HepG2 (cell line): ENCODE measurements at regions not wholly inside any gene's neighbourhood (a gene's known extent, or its start where the extent isn't known, plus 50 kb on each side); places are given as distances from the start of the nearest gene placed in this dataset.

ENCODE experiments used
- DNMT3B ChIP-seq: conservative IDR thresholded peaks from 2 replicates; pipeline ENCODE4 v1.6.1; 2016; ENCODE audit warnings: missing biosample characterization, control low read depth
- SOX6 ChIP-seq, 2 experiments: fragments of 450-650 bp in 1 of 2; sonication (generic) in 1 of 2; formaldehyde crosslinking in 1 of 2; IDR thresholded peaks; 2 replicates each; pipeline versions ENCODE4 v1.4.0 to v1.6.1; 2017 to 2020; ENCODE audit warnings: antibody characterized with exemption in 1 of 2, mild to moderate bottlenecking in 1 of 2, missing genetic modification reagents in 1 of 2
- ZNF12 ChIP-seq: sonication (generic); formaldehyde crosslinking; IDR thresholded peaks from 2 replicates; pipeline ENCODE4 v1.5.0; 2020; ENCODE audit warnings: missing genetic modification reagents
- TF ChIP-seq, protein P1 (sequence below): sonication (generic); formaldehyde crosslinking; IDR thresholded peaks from 2 replicates; pipeline ENCODE4 v1.4.0; 2020; ENCODE audit warnings: missing genetic modification reagents, borderline replicate concordance
- TF ChIP-seq, protein P2 (sequence below): sonication (generic); formaldehyde crosslinking; IDR thresholded peaks from 2 replicates; pipeline ENCODE4 v1.5.0; 2020; ENCODE audit warnings: missing genetic modification reagents, mild to moderate bottlenecking, borderline replicate concordance
- TF ChIP-seq, protein P3 (sequence below): sonication (generic); formaldehyde crosslinking; IDR thresholded peaks from 2 replicates; pipeline ENCODE4 v1.4.0; 2020; ENCODE audit warnings: missing genetic modification reagents, mild to moderate bottlenecking, borderline replicate concordance

DNA sequence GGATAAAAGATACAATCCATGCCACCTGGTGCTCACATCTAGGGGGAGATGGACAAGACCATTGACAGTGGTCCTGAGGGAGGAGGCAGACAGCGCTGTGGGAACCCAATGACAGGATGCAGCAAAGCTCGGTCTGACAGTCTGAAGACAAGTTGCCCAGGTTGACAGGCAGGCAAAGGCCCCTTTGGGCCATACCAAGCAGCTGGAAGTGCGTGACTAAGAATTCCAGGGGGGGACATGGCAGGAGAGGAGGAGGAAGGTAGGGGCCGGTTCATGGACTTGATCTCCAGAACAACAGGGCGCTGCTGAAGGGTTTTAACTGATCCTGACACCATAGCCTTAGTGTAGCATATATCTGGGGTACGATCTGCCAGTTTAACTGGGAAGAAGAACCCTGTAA is 83.4 kb downstream of the RPLP1 start (continued):
- TF ChIP-seq, protein P1, sequence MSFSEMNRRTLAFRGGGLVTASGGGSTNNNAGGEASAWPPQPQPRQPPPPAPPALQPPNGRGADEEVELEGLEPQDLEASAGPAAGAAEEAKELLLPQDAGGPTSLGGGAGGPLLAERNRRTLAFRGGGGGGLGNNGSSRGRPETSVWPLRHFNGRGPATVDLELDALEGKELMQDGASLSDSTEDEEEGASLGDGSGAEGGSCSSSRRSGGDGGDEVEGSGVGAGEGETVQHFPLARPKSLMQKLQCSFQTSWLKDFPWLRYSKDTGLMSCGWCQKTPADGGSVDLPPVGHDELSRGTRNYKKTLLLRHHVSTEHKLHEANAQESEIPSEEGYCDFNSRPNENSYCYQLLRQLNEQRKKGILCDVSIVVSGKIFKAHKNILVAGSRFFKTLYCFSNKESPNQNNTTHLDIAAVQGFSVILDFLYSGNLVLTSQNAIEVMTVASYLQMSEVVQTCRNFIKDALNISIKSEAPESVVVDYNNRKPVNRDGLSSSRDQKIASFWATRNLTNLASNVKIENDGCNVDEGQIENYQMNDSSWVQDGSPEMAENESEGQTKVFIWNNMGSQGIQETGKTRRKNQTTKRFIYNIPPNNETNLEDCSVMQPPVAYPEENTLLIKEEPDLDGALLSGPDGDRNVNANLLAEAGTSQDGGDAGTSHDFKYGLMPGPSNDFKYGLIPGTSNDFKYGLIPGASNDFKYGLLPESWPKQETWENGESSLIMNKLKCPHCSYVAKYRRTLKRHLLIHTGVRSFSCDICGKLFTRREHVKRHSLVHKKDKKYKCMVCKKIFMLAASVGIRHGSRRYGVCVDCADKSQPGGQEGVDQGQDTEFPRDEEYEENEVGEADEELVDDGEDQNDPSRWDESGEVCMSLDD: no peak
- TF ChIP-seq, protein P2, sequence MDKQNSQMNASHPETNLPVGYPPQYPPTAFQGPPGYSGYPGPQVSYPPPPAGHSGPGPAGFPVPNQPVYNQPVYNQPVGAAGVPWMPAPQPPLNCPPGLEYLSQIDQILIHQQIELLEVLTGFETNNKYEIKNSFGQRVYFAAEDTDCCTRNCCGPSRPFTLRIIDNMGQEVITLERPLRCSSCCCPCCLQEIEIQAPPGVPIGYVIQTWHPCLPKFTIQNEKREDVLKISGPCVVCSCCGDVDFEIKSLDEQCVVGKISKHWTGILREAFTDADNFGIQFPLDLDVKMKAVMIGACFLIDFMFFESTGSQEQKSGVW: no peak
- TF ChIP-seq ZNF12 (no peak), SOX6 (IDR thresholded peaks at IDR 0.05) (no peak), SOX6 (CRISPR knock-in tag; IDR thresholded peaks at IDR 0.05) (no peak), DNMT3B (no peak)
- TF ChIP-seq, protein P3, sequence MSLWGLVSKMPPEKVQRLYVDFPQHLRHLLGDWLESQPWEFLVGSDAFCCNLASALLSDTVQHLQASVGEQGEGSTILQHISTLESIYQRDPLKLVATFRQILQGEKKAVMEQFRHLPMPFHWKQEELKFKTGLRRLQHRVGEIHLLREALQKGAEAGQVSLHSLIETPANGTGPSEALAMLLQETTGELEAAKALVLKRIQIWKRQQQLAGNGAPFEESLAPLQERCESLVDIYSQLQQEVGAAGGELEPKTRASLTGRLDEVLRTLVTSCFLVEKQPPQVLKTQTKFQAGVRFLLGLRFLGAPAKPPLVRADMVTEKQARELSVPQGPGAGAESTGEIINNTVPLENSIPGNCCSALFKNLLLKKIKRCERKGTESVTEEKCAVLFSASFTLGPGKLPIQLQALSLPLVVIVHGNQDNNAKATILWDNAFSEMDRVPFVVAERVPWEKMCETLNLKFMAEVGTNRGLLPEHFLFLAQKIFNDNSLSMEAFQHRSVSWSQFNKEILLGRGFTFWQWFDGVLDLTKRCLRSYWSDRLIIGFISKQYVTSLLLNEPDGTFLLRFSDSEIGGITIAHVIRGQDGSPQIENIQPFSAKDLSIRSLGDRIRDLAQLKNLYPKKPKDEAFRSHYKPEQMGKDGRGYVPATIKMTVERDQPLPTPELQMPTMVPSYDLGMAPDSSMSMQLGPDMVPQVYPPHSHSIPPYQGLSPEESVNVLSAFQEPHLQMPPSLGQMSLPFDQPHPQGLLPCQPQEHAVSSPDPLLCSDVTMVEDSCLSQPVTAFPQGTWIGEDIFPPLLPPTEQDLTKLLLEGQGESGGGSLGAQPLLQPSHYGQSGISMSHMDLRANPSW (CRISPR knock-in tag): no peak
- TF ChIP-seq, all 625 proteins: peak for 0
